ENCODE measurements at regions not wholly inside any gene's neighbourhood (a gene's known extent, or its start where the extent isn't known, plus 50 kb on each side); places are given as distances from the start of the nearest gene placed in this dataset.

DNA sequence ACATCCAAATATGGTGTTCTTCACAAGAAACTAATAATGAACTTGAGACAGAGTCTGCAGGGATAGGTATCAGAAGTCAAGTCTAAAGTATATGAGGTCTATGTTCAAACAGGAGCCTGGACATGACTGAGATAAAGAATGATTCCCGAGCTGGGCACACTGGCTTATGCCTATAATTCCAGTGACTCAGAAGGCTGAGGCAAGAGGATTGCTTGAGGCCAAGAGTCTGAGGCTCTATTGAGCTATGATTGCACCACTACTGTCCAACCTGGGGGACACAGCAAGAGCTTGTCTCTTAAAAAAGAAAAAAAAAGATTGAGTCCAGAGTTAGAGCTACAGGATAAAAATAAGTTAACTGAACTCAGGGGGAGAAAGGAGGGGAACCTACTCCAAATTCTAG is 246.5 kb downstream of the LRRN1 start:
- TF ChIP-seq POLR2AphosphoS5 (IDR thresholded peaks at IDR 0.05), result no peak
- TF ChIP-seq, protein P1, sequence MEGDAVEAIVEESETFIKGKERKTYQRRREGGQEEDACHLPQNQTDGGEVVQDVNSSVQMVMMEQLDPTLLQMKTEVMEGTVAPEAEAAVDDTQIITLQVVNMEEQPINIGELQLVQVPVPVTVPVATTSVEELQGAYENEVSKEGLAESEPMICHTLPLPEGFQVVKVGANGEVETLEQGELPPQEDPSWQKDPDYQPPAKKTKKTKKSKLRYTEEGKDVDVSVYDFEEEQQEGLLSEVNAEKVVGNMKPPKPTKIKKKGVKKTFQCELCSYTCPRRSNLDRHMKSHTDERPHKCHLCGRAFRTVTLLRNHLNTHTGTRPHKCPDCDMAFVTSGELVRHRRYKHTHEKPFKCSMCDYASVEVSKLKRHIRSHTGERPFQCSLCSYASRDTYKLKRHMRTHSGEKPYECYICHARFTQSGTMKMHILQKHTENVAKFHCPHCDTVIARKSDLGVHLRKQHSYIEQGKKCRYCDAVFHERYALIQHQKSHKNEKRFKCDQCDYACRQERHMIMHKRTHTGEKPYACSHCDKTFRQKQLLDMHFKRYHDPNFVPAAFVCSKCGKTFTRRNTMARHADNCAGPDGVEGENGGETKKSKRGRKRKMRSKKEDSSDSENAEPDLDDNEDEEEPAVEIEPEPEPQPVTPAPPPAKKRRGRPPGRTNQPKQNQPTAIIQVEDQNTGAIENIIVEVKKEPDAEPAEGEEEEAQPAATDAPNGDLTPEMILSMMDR (IDR thresholded peaks at IDR 0.05; ENCODE audit: poor library complexity, severe bottlenecking), result no peak
- TF ChIP-seq EP300 (conservative IDR thresholded peaks at IDR 0.05; ENCODE audit: poor library complexity, severe bottlenecking), result no peak
- TF ChIP-seq EZH2 (IDR thresholded peaks at IDR 0.05; ENCODE audit: borderline replicate concordance, insufficient read depth, low read length, poor library complexity, severe bottlenecking), result no peak
- no peak for TF ChIP-seq SMC3 (conservative IDR thresholded peaks at IDR 0.05; ENCODE audit: poor library complexity)
- no peak for TF ChIP-seq TAF1 (IDR thresholded peaks at IDR 0.05; ENCODE audit: low read depth)
- TF ChIP-seq MXI1 (conservative IDR thresholded peaks at IDR 0.05; ENCODE audit: poor library complexity, severe bottlenecking), result no peak

Measured in neural cell (in vitro differentiated cells).